Erythroblast (primary cell): ENCODE measurements at regions not wholly inside any gene's neighbourhood (a gene's known extent, or its start where the extent isn't known, plus 50 kb on each side); places are given as distances from the start of the nearest gene placed in this dataset.
A peak's percentile ranks its signal among the peaks of the same experiment; 100 is the strongest.
"Not testable (repeated sequence)": the region's sequence is repeated elsewhere in the genome, so short reads cannot be mapped to it uniquely, and the experiment has no call there.

Experiments used
- DNase-seq, 2 experiments: peaks; one replicate each; lab custom pipeline; 2025; lab: John Stamatoyannopoulos, UW
- GATA1 ChIP-seq: IDR thresholded peaks from 2 replicates; pipeline ENCODE4 v1.6.1; 2011; ENCODE audit warnings: low read depth, mild to moderate bottlenecking, control low read depth, low read length, moderate library complexity
- POLR2A ChIP-seq: IDR thresholded peaks from 2 replicates; pipeline ENCODE4 v1.6.1; 2011; ENCODE audit warnings: mild to moderate bottlenecking, low read length

DNA sequence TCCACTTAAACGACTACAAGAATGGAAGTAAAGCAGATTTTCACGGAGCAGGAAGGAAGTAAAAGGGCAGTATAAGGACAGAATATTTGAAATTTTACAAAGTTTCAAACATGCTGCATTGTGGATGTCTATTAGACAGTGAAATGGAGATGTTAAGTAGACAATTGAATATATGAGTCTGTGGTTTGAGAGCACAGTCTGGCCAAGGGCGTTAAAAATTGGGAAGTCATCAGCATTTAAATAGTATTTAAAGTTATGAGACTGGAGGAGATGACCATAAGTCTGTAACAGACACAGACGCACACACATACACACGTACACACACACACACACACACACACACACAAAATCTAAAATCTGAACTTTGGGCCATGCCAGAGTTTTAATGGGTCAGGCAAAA lies 935.9 kb downstream of the EPHA3 start:
- DNase-seq = no peak
- no peak for TF ChIP-seq GATA1
- TF ChIP-seq POLR2A = no peak

DNA sequence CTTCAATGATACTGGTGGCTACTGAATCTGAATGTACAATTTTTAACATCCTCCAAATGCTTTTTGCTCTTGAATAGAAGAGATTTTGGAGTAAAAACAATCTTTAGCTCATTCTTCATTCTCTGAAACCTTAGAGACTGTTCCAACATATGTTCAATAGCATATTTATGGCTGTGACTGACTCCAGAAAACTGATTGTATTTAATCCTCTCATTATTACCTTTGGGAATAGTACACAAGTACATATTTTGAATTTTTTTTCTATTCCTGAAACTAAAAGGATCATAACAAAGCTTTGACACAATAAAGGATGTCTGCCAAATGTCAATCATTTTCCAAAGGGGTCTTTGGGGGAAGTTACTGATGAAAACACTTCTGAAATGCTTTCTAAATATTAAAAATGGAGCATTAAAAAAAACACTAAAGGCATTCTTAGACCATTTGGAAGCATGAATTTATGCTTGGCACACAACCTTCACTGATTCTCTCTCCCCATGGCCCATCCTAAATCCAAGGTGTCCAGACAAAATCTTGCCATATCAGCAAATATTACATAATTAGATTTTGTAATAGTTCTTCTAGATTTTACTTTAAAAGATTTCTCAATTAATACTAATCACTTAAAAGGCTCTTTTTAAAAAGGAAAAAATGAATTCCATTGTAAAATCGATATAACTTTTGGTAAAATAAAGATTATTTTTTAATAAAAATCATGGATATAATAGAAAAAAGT lies 936.8 kb downstream of the EPHA3 start:
- DNase-seq = no peak
- TF ChIP-seq POLR2A (no peak), GATA1 (no peak)

DNA sequence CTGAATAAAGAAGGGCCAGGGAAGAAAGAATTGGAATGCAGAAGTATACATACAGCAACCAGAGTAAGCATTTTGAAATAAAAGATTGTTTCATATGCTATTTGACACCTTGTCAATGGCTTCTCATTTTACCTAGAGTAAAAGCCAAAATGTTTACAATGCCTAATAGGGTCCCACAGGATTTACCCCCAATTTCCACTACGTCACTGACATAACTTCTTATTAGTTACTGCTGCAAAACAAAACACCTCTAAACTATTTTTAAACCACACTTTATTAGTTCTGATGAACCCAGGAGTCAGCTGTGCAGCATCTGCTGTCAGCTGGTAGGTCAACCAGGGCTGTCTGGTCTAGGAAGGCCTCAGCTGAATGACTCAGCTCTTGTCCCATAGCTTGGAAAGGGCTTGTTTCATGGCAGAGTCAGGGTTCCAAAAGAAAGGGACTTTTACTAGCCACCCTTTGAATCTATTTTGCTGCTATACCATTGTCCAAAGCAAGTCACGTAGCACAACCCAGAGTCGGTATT lies 945.1 kb downstream of the EPHA3 start:
- TF ChIP-seq POLR2A (no peak), GATA1 (no peak)
- no peak for DNase-seq

DNA sequence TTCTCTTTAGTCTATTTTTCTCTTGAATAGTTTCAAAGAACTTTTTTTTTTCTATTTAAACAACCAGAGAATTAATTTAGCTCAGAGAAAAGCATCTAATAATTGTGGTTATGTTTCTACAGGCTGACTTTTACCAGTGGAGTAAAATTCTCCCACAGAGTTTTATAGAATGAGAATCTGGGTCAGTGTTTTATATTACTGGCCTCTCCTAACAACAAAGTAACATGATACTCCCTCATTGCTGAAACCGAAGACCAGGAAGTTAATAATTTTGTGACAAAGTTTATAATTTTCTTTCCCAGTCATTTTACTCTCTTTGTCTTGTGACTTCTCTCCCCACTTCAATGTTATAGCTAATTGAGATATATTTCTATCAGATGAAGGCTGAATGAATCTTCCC lies 946.9 kb downstream of the EPHA3 start:
- TF ChIP-seq POLR2A (no peak), GATA1 (no peak)
- DNase-seq = no peak

DNA sequence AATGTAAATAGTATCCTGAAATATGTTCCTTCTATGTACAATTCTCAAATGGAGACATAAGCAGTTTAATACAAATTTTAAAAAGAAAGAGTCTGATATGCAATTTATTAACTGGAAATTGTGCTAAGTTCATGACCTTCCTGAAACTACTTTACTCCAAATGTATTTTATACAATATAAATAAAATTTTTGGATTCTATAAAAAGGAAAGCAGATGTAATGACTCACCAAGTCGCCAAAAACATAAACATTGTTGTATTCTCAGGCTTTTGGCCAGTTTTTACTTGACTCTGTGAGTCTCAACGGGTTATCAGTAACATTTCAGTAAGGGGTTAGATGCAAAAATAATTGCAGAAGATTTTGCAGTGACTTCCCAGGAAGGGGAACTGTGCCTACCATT lies 948.2 kb downstream of the EPHA3 start:
- TF ChIP-seq GATA1 (no peak), POLR2A (no peak)
- no peak for DNase-seq

DNA sequence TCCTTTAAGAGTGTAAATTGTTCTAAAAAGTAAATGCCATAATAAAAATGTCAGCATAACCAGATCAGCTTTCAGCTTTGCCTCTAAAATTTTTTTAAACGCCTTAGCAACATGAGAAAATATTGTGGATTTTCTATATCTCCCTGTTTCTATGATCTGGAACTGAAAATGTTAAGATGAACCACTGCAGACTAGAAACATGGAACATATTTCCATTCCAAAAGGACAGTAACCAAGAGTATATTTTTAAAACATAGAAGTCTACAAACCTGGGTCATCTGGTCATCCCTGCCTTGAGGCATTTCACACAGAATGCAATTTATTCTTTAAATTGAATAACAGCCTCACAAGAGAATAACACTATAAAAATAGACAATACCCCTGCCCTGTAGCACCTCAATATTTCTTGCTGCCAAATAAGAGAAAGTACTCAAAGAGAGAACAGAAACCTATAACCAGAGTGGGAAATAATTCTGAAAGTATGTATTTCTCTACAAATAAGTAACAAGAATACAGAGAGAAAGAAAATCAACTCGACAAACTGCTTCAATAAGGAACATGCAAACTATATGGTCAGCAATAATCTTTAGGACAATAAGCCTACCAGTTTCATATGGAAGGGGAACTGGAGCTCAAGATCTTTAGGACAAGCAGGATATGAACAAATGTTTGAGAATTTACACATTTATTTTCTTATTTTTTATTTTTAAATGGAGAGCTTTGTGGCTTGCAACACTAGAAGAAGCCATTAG lies 949.0 kb downstream of the EPHA3 start:
- no peak for DNase-seq
- TF ChIP-seq GATA1 (no peak), POLR2A (no peak)

DNA sequence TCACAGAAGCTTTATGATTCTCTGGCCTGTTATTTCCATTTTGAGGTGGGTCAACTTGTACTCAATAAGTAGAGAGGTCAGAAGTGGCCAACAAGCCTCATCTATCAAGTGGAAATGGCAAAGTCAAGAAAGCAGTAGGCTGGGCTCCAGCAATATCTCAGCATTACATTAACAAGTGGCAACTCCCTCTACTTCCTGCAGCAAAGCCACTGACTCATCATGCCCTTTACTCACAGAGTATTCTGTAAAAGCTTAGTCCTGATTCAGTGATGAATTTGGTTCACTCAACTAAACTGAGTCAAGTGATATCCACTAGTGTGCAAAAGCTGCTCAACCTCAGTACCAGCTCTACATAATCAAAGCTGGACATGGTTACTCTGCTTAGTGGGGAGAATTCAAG lies 954.6 kb downstream of the EPHA3 start:
- TF ChIP-seq GATA1 = no peak
- TF ChIP-seq POLR2A = no peak
- no peak for DNase-seq

DNA sequence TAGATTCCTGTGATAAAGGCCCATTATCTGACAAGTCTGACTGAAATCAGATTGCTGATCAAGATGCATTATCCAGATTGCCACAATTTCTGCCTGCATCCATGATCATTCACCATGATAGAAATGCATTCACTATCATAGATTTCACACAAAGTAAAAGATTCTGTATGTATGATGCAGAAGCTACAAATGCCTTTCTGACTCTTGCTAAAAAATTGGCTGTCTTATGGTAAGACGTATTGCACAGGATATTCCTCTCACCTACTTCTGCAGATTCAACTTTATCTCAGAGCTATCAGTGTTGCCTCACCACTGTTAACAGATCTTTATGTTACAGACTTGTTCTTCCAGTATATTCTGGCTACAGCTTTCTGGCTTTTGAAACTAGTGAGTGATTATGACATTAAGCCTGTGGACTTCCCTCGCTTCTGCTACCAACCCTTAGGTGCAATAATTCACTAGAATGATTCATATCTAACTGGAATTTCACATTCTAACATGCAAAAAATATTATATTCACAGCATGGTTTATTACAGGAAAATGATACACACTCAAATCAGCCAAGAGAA lies 955.3 kb downstream of the EPHA3 start:
- no peak for TF ChIP-seq GATA1
- no peak for TF ChIP-seq POLR2A
- DNase-seq = no peak

DNA sequence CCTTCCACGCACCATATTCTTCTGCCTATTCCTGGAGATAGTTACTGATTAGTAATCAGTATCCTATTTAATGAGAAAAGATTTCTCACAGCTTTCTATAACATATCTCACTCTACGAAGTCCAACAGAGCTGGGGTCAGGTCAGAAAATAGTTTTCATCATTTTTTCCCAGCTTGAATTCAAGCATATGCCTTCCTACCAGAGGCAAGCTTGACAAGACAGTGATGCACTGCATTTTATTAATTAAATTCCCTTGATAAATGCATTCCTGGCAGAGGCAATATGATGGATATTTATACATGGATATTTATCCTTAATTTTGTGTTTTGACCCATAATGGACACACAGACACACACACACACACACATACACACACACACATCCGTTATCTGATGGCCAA lies 961.4 kb downstream of the EPHA3 start:
- TF ChIP-seq GATA1 (no peak), POLR2A (no peak)
- DNase-seq = no peak

DNA sequence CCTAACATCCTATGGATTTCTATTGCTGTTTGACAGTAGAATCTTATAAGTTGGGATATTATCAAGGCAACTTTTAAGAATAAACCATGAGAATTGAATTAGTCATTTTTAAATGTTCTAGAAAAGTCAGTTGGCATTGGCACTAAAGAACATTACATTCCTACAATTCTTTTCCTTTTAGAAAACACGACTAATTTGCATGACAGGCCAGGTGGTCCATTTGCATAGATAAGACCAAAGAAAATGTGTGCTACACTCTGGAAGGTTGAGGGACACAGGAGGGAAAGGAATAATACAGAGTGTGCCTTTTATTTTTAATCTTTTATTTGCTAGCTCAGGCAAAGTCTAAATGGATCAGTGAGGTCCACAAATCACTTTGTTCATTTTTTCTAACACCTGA lies 962.3 kb downstream of the EPHA3 start:
- DNase-seq = no peak
- TF ChIP-seq GATA1 (no peak), POLR2A (no peak)

DNA sequence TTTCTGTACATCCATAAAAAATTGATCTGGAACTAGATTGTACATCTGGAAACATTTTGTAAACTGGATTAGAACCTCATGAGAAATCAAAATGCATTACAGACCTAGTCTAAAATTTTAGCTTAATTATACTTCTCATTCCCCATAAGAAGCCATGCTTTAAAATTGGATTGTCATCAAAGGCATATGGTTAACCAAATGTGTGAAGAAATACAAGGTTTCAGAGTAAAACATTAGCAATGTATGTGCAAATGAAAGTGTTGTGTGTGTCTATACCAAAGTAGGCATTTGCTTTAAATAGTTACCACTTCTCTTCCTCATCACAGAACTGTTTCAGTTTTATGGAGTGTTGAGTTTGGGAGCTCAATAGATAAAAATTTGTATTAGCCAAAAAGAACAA lies 968.7 kb downstream of the EPHA3 start:
- no peak for TF ChIP-seq GATA1
- TF ChIP-seq POLR2A = no peak
- DNase-seq = no peak

DNA sequence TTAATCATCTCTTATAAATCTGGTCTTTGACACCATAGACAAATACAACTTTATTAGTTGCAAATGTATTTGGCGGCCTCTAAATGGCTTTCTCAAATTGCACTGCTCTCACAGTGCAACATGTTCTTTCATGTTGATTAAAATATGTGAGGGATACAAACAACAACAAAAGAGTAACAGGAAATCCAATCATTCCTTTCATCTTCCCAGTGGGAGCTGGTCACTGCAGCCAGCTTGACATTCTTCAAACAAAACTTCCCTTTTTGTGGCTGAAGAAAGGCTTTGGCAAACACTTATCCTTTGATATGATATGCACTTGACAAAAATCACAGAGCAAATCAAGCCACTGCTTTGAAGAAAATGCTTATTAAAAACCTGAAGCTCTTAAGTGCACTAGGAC lies 973.6 kb downstream of the EPHA3 start:
- TF ChIP-seq POLR2A (no peak), GATA1 (no peak)
- no peak for DNase-seq

DNA sequence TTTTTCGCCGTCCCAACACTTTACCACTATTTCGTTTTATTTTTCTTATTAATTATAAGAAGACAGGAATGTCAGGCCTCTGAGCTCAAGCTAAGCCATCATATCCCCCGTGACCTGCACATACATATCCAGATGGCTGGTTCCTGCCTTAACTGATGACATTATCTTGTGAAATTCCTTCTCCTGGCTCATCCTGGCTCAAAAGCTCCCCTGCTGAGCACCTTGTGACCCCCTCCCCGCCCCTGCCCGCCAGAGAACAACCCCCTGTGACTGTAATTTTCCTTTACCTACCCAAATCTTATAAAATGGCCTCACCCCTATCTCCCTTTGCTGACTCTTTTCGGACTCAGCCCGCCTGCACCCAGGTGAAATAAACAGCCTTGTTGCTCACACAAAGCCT lies 978.9 kb downstream of the EPHA3 start:
- DNase-seq = not testable (repeated sequence)

DNA sequence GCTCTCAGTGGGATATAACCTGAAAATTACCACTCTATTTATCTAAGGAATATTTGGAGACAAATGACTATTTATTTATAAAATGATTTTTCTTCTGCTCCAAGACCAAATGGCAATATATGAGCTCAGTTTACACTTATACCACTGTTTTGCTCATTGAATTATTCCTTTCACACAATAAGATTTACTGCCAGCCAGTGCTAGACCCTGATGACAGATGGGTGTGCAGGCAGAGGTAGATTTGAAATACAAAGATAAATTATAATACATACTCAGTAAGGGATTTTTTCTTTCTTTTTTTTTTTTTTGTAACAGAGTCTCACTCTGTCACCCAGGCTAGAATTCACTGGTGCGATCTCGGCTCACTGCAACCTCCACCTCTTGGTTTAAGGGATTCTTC lies 980.3 kb downstream of the EPHA3 start:
- DNase-seq = no peak
- no peak for TF ChIP-seq POLR2A
- TF ChIP-seq GATA1 = no peak

DNA sequence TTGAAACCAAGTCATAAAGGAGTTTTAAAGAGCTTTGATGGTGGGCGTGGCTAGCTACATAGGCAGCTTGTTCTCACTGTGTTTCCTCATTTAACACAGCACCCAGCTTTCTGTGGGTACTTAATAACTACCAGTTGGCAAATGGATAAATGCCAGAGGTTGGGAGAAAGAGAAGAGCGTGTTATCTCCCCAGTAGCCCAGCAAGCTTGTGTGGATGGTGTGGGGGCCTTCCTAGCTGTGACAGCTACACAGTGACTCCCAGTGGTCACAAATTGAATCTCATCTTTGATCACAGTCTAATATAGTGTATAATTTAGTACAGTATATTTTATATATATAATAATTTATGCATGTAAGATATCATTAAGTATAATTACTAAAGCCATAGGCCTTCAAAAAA lies 984.1 kb downstream of the EPHA3 start:
- DNase-seq = peak; percentile 13 to 17
- TF ChIP-seq POLR2A (no peak), GATA1 (no peak)
